ENCODE measurements at regions not wholly inside any gene's neighbourhood (a gene's known extent, or its start where the extent isn't known, plus 50 kb on each side); places are given as distances from the start of the nearest gene placed in this dataset.

GRCh38 chrX:115929480-115929879 is 241.1 kb upstream of the AGTR2 start:
- H3K4me3 ChIP-seq (ENCODE audit: low read depth, low read length) = no peak overlapping the region
- TF ChIP-seq CTCF (IDR thresholded peaks at IDR 0.05; ENCODE audit: borderline replicate concordance, insufficient read depth, low read depth, low read length) = no peak

GRCh38 chrX:115936008-115936407 is 234.5 kb upstream of the AGTR2 start:
- H3K4me3 ChIP-seq (ENCODE audit: low read depth, low read length) = no peak overlapping the region
- TF ChIP-seq CTCF (IDR thresholded peaks at IDR 0.05; ENCODE audit: borderline replicate concordance, insufficient read depth, low read depth, low read length) = no peak

GRCh38 chrX:115939070-115939469 is 231.5 kb upstream of the AGTR2 start:
- TF ChIP-seq CTCF (IDR thresholded peaks at IDR 0.05; ENCODE audit: borderline replicate concordance, insufficient read depth, low read depth, low read length) = no peak
- H3K4me3 ChIP-seq (ENCODE audit: low read depth, low read length) = no peak overlapping the region

- H3K4me3 ChIP-seq (ENCODE audit: low read depth, low read length) = no peak overlapping the region
- no peak for TF ChIP-seq CTCF (IDR thresholded peaks at IDR 0.05; ENCODE audit: borderline replicate concordance, insufficient read depth, low read depth, low read length)
Measured at GRCh38 chrX:115939636-115940160, 230.8 kb upstream of the AGTR2 start.

GRCh38 chrX:115940348-115940747 is 230.2 kb upstream of the AGTR2 start:
- no peak overlapping the region for H3K4me3 ChIP-seq (ENCODE audit: low read depth, low read length)
- TF ChIP-seq CTCF (IDR thresholded peaks at IDR 0.05; ENCODE audit: borderline replicate concordance, insufficient read depth, low read depth, low read length) = peak; percentile 25; the same call in 1 of the 2 replicates

GRCh38 chrX:115940888-115941332 is 229.6 kb upstream of the AGTR2 start:
- peak; percentile 43; the same call in 1 of the 2 replicates for TF ChIP-seq CTCF (IDR thresholded peaks at IDR 0.05; ENCODE audit: borderline replicate concordance, insufficient read depth, low read depth, low read length)
- H3K4me3 ChIP-seq (ENCODE audit: low read depth, low read length) = no peak overlapping the region

- H3K4me3 ChIP-seq (ENCODE audit: low read depth, low read length) = no peak overlapping the region
Measured at GRCh38 chrX:115941388-115941787, 229.2 kb upstream of the AGTR2 start.

More at GRCh38 chrX:115941388-115941787, 229.2 kb upstream of the AGTR2 start:
- TF ChIP-seq CTCF (IDR thresholded peaks at IDR 0.05; ENCODE audit: borderline replicate concordance, insufficient read depth, low read depth, low read length) = no peak

Data from GM12875 (cell line).